Pancreas (tissue), 10 donors: ENCODE measurements at regions not wholly inside any gene's neighbourhood (a gene's known extent, or its start where the extent isn't known, plus 50 kb on each side); places are given as distances from the start of the nearest gene placed in this dataset.

Experiments
- ATAC-seq, 4 donors: fragments of 200-7000 bp; cut with Tn5 transposase; one replicate each; pipeline versions ENCODE4 v1.8.0 to v1.9.1; 2020; ENCODE audit warnings: mild to moderate bottlenecking in 4 of 4, moderate library complexity in 4 of 4
- DNase-seq, 6 donors: peaks; one replicate each; pipeline ENCODE4 v3.0.0-alpha.2; 2020
- FAIRE-seq: peaks from 2 replicates; lab custom pipeline; 2012; peaks lifted over from hg19 to GRCh38; lab: Jason Lieb, UNC
- H3K27ac ChIP-seq, 4 donors: fragments of 200-600 bp; sonication (generic); 1 replicate in 3 of 4; 2 replicates in 1 of 4; pipeline versions ENCODE4 v1.5.0 to v1.8.0; 2020
- H3K27me3 ChIP-seq, 4 donors: fragments of 200-600 bp; one replicate each; pipeline ENCODE4 v1.8.0; 2021
- H3K36me3 ChIP-seq, 3 donors: fragments of 200-600 bp; sonication (generic) in 1 of 3; one replicate each; pipeline versions ENCODE4 v1.5.0 to v1.8.0; 2020 to 2021
- H3K4me1 ChIP-seq, 3 donors: fragments of 200-600 bp; one replicate each; pipeline ENCODE4 v1.8.0; 2021
- H3K4me3 ChIP-seq, 4 donors: fragments of 200-600 bp; sonication (generic) in 2 of 4; one replicate each; pipeline versions ENCODE4 v1.5.0 to v1.8.0; 2020 to 2021
- H3K9me3 ChIP-seq, 4 donors: fragments of 200-600 bp; one replicate each; pipeline ENCODE4 v1.8.0; 2021
- CTCF ChIP-seq, 4 donors: fragments of 200-600 bp; sonication (generic) in 3 of 4; IDR thresholded peaks; one replicate each; pipeline versions ENCODE4 v1.5.0 to v1.8.0; 2021; ENCODE audit warnings: antibody characterized with exemption in 4 of 4
- WGBS, 2 donors: extraction: QIAGEN DNeasy Blood & Tissue Kit; methylation state at CpG; one replicate each; pipeline ENCODE4 v1.1.7; 2013; 5-methylcytosine and 5-hydroxymethylcytosine counted together
- intact Hi-C, 3 donors: fragments of 100-400 bp; cut with DNase I; formaldehyde crosslinking; loops; one replicate each; pipeline versions ENCODE4 v1.11.1 to v1.14.2; 2022
- donor health status: healthy with polysubstance abuse.
- donor health status: DM: no; HTN: no; CAD: no; lungs with moderate emphysema.
- donor health status: DM: no; HTN: no; CAD: no.
- donor health status: control.
- donor health status: control.
- donor health status: Bipolar disorder and iron deficiency.
- donor health status: DM: yes; HTN: yes; CAD: no.
- donor health status: DM: no; HTN: no; CAD: no.
- donor health status: DM: no; HTN: no; CAD: no.
- donor health status: DM: yes; HTN: yes; CAD: no.

- Histone ChIP-seq H3K4me3 (no peak overlapping the region), H3K36me3 (no peaks in the 10 kb centered on the region), H3K9me3 (no peaks in the 10 kb centered on the region), H3K4me1 (no peaks in the 10 kb centered on the region), H3K27ac (no peak overlapping the region), H3K27me3 (no peaks in the 10 kb centered on the region)
- 73 to 74% methylated on average over 1 of the region's 1 CpG for WGBS, 2 donors
- FAIRE-seq = no peak
- intact Hi-C loops = no loop called here
- DNase-seq = no peak
- no peak for TF ChIP-seq CTCF (IDR thresholded peaks at IDR 0.05)
- ATAC-seq = no peak
These were observed 686.1 kb upstream of the CHD1 start for GRCh38 chr5:99614888-99615287.

DNA sequence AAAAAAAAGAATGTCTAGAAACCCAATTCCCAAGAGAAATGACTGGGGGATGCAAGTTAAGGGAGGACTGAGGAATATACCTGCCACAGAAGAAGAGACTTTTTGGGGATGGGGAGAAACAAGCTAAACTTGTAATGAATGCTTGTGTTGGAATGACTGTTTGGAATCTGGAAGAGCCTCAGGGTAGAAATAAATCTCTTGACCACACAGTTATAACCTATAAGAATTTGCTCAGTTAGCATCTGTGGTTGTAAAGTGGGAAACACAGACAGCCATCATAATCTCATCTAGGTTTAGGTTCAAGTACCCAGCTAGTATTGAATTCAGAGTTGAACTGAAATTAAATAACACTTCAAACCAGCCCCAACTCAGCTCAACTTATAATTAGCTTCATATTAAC lies 678.3 kb upstream of the CHD1 start:
- ATAC-seq (no peak), DNase-seq (no peak), FAIRE-seq (no peak)
- intact Hi-C loops = no loop called here
- H3K27ac ChIP-seq = no peak overlapping the region
- no peaks in the 10 kb centered on the region for H3K4me1 ChIP-seq
- TF ChIP-seq CTCF (IDR thresholded peaks at IDR 0.05) = no peak
- no peaks in the 10 kb centered on the region for H3K9me3 ChIP-seq
- H3K4me3 ChIP-seq = no peak overlapping the region
- no peaks in the 10 kb centered on the region for H3K27me3 ChIP-seq
- H3K36me3 ChIP-seq = no peaks in the 10 kb centered on the region

- no peaks in the 10 kb centered on the region for H3K27me3 ChIP-seq
- H3K36me3 ChIP-seq = no peaks in the 10 kb centered on the region
- intact Hi-C loops = no loop called here
- ATAC-seq (no peak), FAIRE-seq (no peak), DNase-seq (no peak)
- TF ChIP-seq CTCF (IDR thresholded peaks at IDR 0.05) = no peak
- no peak overlapping the region for H3K4me3 ChIP-seq
- 94 to 98% methylated on average over 3 of the region's 3 CpGs for WGBS, 2 donors
- no peaks in the 10 kb centered on the region for H3K9me3 ChIP-seq
- no peak overlapping the region for H3K27ac ChIP-seq
- H3K4me1 ChIP-seq = no peaks in the 10 kb centered on the region
These were observed 677.1 kb upstream of the CHD1 start for GRCh38 chr5:99605904-99606303.

DNA sequence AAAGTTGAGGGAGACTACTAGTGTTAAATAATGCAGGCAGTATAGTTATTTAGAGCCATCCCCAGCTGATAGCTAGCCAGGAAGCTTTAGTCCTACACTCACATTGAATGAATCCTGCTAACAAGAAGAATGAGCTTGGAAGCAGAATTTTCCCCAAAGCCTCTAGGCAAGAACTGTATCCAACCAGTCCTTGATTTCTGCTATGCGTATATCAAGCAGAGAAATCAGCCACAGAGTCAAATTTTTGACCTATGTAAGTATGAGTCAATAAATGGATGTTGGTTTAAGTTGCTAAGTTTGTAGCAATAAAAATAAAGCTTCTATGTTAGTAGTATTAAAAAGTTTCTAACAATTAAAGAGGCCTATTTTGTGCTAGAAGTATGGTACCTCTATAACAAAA lies 672.1 kb upstream of the CHD1 start:
- Histone ChIP-seq H3K9me3 (no peaks in the 10 kb centered on the region), H3K4me3 (no peak overlapping the region), H3K27ac (no peak overlapping the region), H3K4me1 (no peaks in the 10 kb centered on the region), H3K27me3 (no peaks in the 10 kb centered on the region), H3K36me3 (no peaks in the 10 kb centered on the region)
- TF ChIP-seq CTCF (IDR thresholded peaks at IDR 0.05) = no peak
- no peak for DNase-seq
- FAIRE-seq = no peak
- ATAC-seq = no peak
- 90 to 92% methylated on average over 1 of the region's 1 CpG for WGBS, 2 donors
- intact Hi-C loops = no loop called here

DNA sequence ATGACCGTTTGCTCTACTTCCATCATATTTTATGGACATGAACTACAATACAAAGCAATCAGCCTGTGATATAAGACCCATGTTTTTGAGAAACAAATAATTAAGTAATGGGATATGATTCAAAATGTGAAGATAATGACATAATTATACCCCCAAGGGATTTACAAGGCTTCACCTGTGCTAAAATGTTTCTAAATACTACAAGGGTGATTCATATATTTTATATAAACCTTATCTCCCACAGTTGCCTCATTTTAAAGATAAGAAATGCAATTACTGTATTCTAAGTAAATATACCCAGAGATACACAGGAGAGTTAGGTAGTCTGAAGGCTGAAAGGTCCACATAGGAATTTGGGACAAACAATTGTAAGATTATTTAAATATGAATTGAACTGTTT lies 662.0 kb upstream of the CHD1 start:
- TF ChIP-seq CTCF (IDR thresholded peaks at IDR 0.05) = no peak
- Histone ChIP-seq H3K4me3 (no peak overlapping the region), H3K27me3 (no peaks in the 10 kb centered on the region), H3K9me3 (no peaks in the 10 kb centered on the region), H3K4me1 (no peaks in the 10 kb centered on the region), H3K27ac (no peak overlapping the region), H3K36me3 (no peaks in the 10 kb centered on the region)
- DNase-seq = no peak
- 54 to 70% methylated on average over 1 of the region's 1 CpG for WGBS, 2 donors
- no peak for FAIRE-seq
- intact Hi-C loops = no loop called here
- no peak for ATAC-seq
